Activated naive CD4-positive, alpha-beta T cell treated with anti-CD3 and anti-CD28 coated beads for 36 hours (primary cell): ENCODE measurements at regions not wholly inside any gene's neighbourhood (a gene's known extent, or its start where the extent isn't known, plus 50 kb on each side); places are given as distances from the start of the nearest gene placed in this dataset.

ENCODE experiments used
- CTCF ChIA-PET: fragments of 350-600 bp; sonication (Branson Sonifier 250); formaldehyde crosslinking; loops from one replicate; lab custom pipeline; 2021; ENCODE audit warnings: antibody characterized with exemption; lab: Charles Lee
- DNase-seq: peaks from one replicate; pipeline ENCODE4 v3.0.0-alpha.2; 2020
- H3K27ac Mint-ChIP-seq: one replicate; pipeline ENCODE4 v1.8.0; 2021; ENCODE audit warnings: mild to moderate bottlenecking, mixed read lengths
- H3K27me3 Mint-ChIP-seq: one replicate; pipeline ENCODE4 v1.8.0; 2021; ENCODE audit warnings: low read depth, mixed read lengths
- H3K36me3 Mint-ChIP-seq: one replicate; pipeline ENCODE4 v1.8.0; 2021; ENCODE audit warnings: low read depth, mixed read lengths
- H3K4me1 Mint-ChIP-seq: one replicate; pipeline ENCODE4 v1.8.0; 2021; ENCODE audit warnings: low read depth, mixed read lengths
- H3K4me3 Mint-ChIP-seq: one replicate; pipeline ENCODE4 v1.8.0; 2021; ENCODE audit warnings: mild to moderate bottlenecking, moderate library complexity, mixed read lengths
- H3K9me3 Mint-ChIP-seq: one replicate; pipeline ENCODE4 v1.8.0; 2021; ENCODE audit warnings: mixed read lengths
- intact Hi-C: fragments of 100-400 bp; cut with micrococcal nuclease; formaldehyde crosslinking; loops from one replicate; pipeline ENCODE4 v1.15.1; 2023

- intact Hi-C loops = no loop called here
- H3K27ac Mint-ChIP-seq = no peak overlapping the region
- H3K4me3 Mint-ChIP-seq = no peak overlapping the region
- no peaks in the 10 kb centered on the region for H3K36me3 Mint-ChIP-seq
- H3K4me1 Mint-ChIP-seq = no peaks in the 10 kb centered on the region
- CTCF ChIA-PET = no interaction called here
- no peak for DNase-seq
- H3K9me3 Mint-ChIP-seq = peaks cover 4% of the 10 kb centered on the region
- H3K27me3 Mint-ChIP-seq = no peaks in the 10 kb centered on the region
Observed at GRCh38 chr2:120468136-120468535, 122.2 kb downstream of the INHBB start.

GRCh38 chr2:120469426-120469825 is 123.5 kb downstream of the INHBB start:
- peaks cover 4% of the 10 kb centered on the region for H3K9me3 Mint-ChIP-seq
- no peak for DNase-seq
- intact Hi-C loops = no loop called here
- no peak overlapping the region for H3K27ac Mint-ChIP-seq
- H3K36me3 Mint-ChIP-seq = no peaks in the 10 kb centered on the region
- CTCF ChIA-PET = no interaction called here
- no peaks in the 10 kb centered on the region for H3K4me1 Mint-ChIP-seq
- H3K4me3 Mint-ChIP-seq = no peak overlapping the region
- no peaks in the 10 kb centered on the region for H3K27me3 Mint-ChIP-seq

GRCh38 chr2:120470041-120470965 is 124.4 kb downstream of the INHBB start:
- intact Hi-C loops = no loop called here
- Mint-ChIP-seq H3K4me1 (no peaks in the 10 kb centered on the region), H3K27me3 (no peaks in the 10 kb centered on the region), H3K36me3 (no peaks in the 10 kb centered on the region), H3K9me3 (peaks cover 4% of the 10 kb centered on the region), H3K4me3 (no peak overlapping the region), H3K27ac (no peak overlapping the region)
- CTCF ChIA-PET = no interaction called here
- DNase-seq = no peak

- CTCF ChIA-PET = no interaction called here
- intact Hi-C loops = no loop called here
- Mint-ChIP-seq H3K9me3 (peaks cover 4% of the 10 kb centered on the region), H3K27me3 (no peaks in the 10 kb centered on the region), H3K4me3 (no peak overlapping the region), H3K27ac (no peak overlapping the region), H3K36me3 (no peaks in the 10 kb centered on the region), H3K4me1 (no peaks in the 10 kb centered on the region)
- DNase-seq = no peak
Observed at GRCh38 chr2:120471166-120471565, 125.2 kb downstream of the INHBB start.

GRCh38 chr2:120472031-120472430 is 126.1 kb downstream of the INHBB start:
- CTCF ChIA-PET = no interaction called here
- Mint-ChIP-seq H3K4me1 (no peaks in the 10 kb centered on the region), H3K27me3 (no peaks in the 10 kb centered on the region), H3K9me3 (peaks cover 4% of the 10 kb centered on the region), H3K4me3 (no peak overlapping the region), H3K27ac (no peak overlapping the region), H3K36me3 (no peaks in the 10 kb centered on the region)
- DNase-seq = no peak
- intact Hi-C loops = no loop called here

- Mint-ChIP-seq H3K27me3 (no peaks in the 10 kb centered on the region), H3K4me3 (no peak overlapping the region), H3K36me3 (no peaks in the 10 kb centered on the region), H3K4me1 (no peaks in the 10 kb centered on the region), H3K9me3 (peaks cover 4% of the 10 kb centered on the region), H3K27ac (no peak overlapping the region)
- no peak for DNase-seq
- CTCF ChIA-PET = no interaction called here
- intact Hi-C loops = no loop called here
Observed at GRCh38 chr2:120472891-120473309, 127.0 kb downstream of the INHBB start.

GRCh38 chr2:120473522-120474271 is 127.8 kb downstream of the INHBB start:
- intact Hi-C loops = no loop called here
- Mint-ChIP-seq H3K4me1 (no peaks in the 10 kb centered on the region), H3K9me3 (peaks cover 4% of the 10 kb centered on the region)

GRCh38 chr2:120474486-120474885 is 128.6 kb downstream of the INHBB start:
- Mint-ChIP-seq H3K36me3 (no peaks in the 10 kb centered on the region), H3K9me3 (peaks cover 4% of the 10 kb centered on the region), H3K4me1 (no peaks in the 10 kb centered on the region), H3K27me3 (no peaks in the 10 kb centered on the region), H3K4me3 (no peak overlapping the region), H3K27ac (no peak overlapping the region)
- CTCF ChIA-PET = no interaction called here
- DNase-seq = no peak
- intact Hi-C loops = no loop called here

More at GRCh38 chr2:120473522-120474271, 127.8 kb downstream of the INHBB start:
- no peaks in the 10 kb centered on the region for H3K27me3 Mint-ChIP-seq
- CTCF ChIA-PET = no interaction called here
- no peak for DNase-seq
- no peaks in the 10 kb centered on the region for H3K36me3 Mint-ChIP-seq
- no peak overlapping the region for H3K27ac Mint-ChIP-seq
- no peak overlapping the region for H3K4me3 Mint-ChIP-seq

- Mint-ChIP-seq H3K4me3 (no peak overlapping the region), H3K27ac (no peak overlapping the region), H3K36me3 (no peaks in the 10 kb centered on the region), H3K4me1 (no peaks in the 10 kb centered on the region), H3K27me3 (no peaks in the 10 kb centered on the region), H3K9me3 (peaks cover 4% of the 10 kb centered on the region)
- CTCF ChIA-PET = no interaction called here
- no peak for DNase-seq
- intact Hi-C loops = no loop called here
Observed at GRCh38 chr2:120476141-120476540, 130.2 kb downstream of the INHBB start.

GRCh38 chr2:120477198-120477597 is 131.3 kb downstream of the INHBB start:
- CTCF ChIA-PET = no interaction called here
- Mint-ChIP-seq H3K9me3 (peaks cover 2% of the 10 kb centered on the region), H3K4me1 (no peaks in the 10 kb centered on the region), H3K27me3 (no peaks in the 10 kb centered on the region), H3K4me3 (no peak overlapping the region), H3K27ac (no peak overlapping the region), H3K36me3 (no peaks in the 10 kb centered on the region)
- intact Hi-C loops = no loop called here
- no peak for DNase-seq

- intact Hi-C loops = no loop called here
- no peak overlapping the region for H3K4me3 Mint-ChIP-seq
- H3K4me1 Mint-ChIP-seq = no peaks in the 10 kb centered on the region
- H3K27me3 Mint-ChIP-seq = no peaks in the 10 kb centered on the region
- no peaks in the 10 kb centered on the region for H3K9me3 Mint-ChIP-seq
- CTCF ChIA-PET = no interaction called here
- DNase-seq = no peak
- H3K27ac Mint-ChIP-seq = no peak overlapping the region
- no peaks in the 10 kb centered on the region for H3K36me3 Mint-ChIP-seq
Observed at GRCh38 chr2:120477831-120478481, 132.0 kb downstream of the INHBB start.

GRCh38 chr2:120480346-120480902 is 134.5 kb downstream of the INHBB start:
- no peaks in the 10 kb centered on the region for H3K4me1 Mint-ChIP-seq
- CTCF ChIA-PET = no interaction called here
- no peak for DNase-seq
- H3K4me3 Mint-ChIP-seq = no peak overlapping the region
- intact Hi-C loops = no loop called here
- H3K9me3 Mint-ChIP-seq = no peaks in the 10 kb centered on the region
- no peak overlapping the region for H3K27ac Mint-ChIP-seq
- H3K36me3 Mint-ChIP-seq = no peaks in the 10 kb centered on the region
- H3K27me3 Mint-ChIP-seq = peaks cover under 1% of the 10 kb centered on the region
